Prostate gland (tissue), 2 donors: ENCODE measurements at regions not wholly inside any gene's neighbourhood (a gene's known extent, or its start where the extent isn't known, plus 50 kb on each side); places are given as distances from the start of the nearest gene placed in this dataset.

Experiments
- POLR2A ChIP-seq: fragments of 450-650 bp; IDR thresholded peaks from one replicate; pipeline ENCODE4 v1.6.1; 2016; ENCODE audit warnings: antibody characterized with exemption, mild to moderate bottlenecking
- POLR2AphosphoS5 ChIP-seq: sonication (generic); formaldehyde crosslinking; IDR thresholded peaks from one replicate; pipeline ENCODE4 v1.6.1; 2017; ENCODE audit warnings: antibody characterized with exemption
- TF ChIP-seq, protein P1 (sequence below), 4 experiments: fragments of 200-600 bp in 2 of 4; fragments of 450-650 bp in 2 of 4; sonication (generic) in 2 of 4; IDR thresholded peaks; 1 replicate in 3 of 4; 2 replicates in 1 of 4; pipeline ENCODE4 v1.5.1; 2016 to 2019; ENCODE audit warnings: antibody characterized with exemption in 4 of 4, mild to moderate bottlenecking in 2 of 4, moderate library complexity in 2 of 4

DNA sequence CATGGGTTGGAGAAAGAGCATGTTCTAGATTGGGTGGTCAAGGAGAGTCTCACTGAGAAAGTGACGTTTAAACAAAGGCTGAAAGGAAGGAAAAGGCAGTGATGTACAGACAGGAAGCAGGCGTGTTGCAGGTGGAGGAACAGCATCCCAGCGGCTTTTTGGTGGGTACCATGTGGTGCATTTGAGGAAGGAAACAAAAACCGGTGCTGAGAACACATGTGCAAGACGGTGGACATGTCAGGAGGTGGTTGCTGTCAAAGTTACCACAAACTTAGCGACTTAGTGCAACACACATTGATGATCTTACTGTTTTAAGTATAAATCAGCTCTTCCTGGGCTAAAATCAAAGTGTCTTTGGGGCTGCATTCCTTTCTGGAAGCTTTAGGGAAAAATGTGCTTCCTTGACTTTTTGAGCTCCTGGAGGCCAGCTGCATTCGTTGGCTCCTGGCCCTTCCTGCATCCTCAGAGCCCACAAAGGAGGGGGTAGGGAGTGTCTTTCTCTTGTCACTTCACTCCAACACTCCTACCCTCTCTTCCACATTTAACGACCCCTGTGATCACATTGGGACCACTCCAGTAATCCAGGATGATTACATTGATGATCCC lies 380.6 kb downstream of the FBXO15 start:
- TF ChIP-seq, protein P1, sequence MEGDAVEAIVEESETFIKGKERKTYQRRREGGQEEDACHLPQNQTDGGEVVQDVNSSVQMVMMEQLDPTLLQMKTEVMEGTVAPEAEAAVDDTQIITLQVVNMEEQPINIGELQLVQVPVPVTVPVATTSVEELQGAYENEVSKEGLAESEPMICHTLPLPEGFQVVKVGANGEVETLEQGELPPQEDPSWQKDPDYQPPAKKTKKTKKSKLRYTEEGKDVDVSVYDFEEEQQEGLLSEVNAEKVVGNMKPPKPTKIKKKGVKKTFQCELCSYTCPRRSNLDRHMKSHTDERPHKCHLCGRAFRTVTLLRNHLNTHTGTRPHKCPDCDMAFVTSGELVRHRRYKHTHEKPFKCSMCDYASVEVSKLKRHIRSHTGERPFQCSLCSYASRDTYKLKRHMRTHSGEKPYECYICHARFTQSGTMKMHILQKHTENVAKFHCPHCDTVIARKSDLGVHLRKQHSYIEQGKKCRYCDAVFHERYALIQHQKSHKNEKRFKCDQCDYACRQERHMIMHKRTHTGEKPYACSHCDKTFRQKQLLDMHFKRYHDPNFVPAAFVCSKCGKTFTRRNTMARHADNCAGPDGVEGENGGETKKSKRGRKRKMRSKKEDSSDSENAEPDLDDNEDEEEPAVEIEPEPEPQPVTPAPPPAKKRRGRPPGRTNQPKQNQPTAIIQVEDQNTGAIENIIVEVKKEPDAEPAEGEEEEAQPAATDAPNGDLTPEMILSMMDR (IDR thresholded peaks at IDR 0.05), result no peak
- TF ChIP-seq POLR2AphosphoS5 (no peak), POLR2A (no peak)
